Omental fat pad (tissue), 3 donors: ENCODE measurements at regions not wholly inside any gene's neighbourhood (a gene's known extent, or its start where the extent isn't known, plus 50 kb on each side); places are given as distances from the start of the nearest gene placed in this dataset.

Source experiments
- ATAC-seq: fragments of 150-250 bp; one replicate; pipeline ENCODE4 v1.9.1; 2016; ENCODE audit warnings: mild to moderate bottlenecking, moderate library complexity; ENCODE audit not compliant: low FRiP score
- DNase-seq: peaks from one replicate; pipeline ENCODE4 v3.0.0-alpha.2; 2019; ENCODE audit warnings: low spot score
- CTCF ChIP-seq, 3 donors: fragments of 450-650 bp; IDR thresholded peaks; one replicate each; pipeline ENCODE4 v1.5.1; 2016 to 2017; ENCODE audit warnings: antibody characterized with exemption in 3 of 3, mild to moderate bottlenecking in 3 of 3, moderate library complexity in 2 of 3

- TF ChIP-seq CTCF (IDR thresholded peaks at IDR 0.05) = no peak
- DNase-seq (no peak), ATAC-seq (no peak)
Measured at GRCh38 chr12:124227951-124228711, 66.8 kb upstream of the RFLNA start.

GRCh38 chr12:124229520-124229919 is 65.4 kb upstream of the RFLNA start:
- no peak for TF ChIP-seq CTCF (IDR thresholded peaks at IDR 0.05)
- DNase-seq (no peak), ATAC-seq (no peak)

GRCh38 chr12:124230117-124230757 is 64.7 kb upstream of the RFLNA start:
- ATAC-seq (no peak), DNase-seq (no peak)
- TF ChIP-seq CTCF (IDR thresholded peaks at IDR 0.05) = no peak

GRCh38 chr12:124230789-124231188 is 64.1 kb upstream of the RFLNA start:
- no peak for TF ChIP-seq CTCF (IDR thresholded peaks at IDR 0.05)
- no peak for DNase-seq
- no peak for ATAC-seq

GRCh38 chr12:124231980-124232653 is 62.8 kb upstream of the RFLNA start:
- no peak for TF ChIP-seq CTCF (IDR thresholded peaks at IDR 0.05)
- peak; percentile 72 for ATAC-seq
- DNase-seq = peak; percentile 35

GRCh38 chr12:124232654-124232987 is 62.3 kb upstream of the RFLNA start:
- no peak for TF ChIP-seq CTCF (IDR thresholded peaks at IDR 0.05)
- DNase-seq = no peak

More at GRCh38 chr12:124232654-124232987, 62.3 kb upstream of the RFLNA start:
- ATAC-seq = no peak
